SH-SY5Y (cell line): ENCODE measurements at regions not wholly inside any gene's neighbourhood (a gene's known extent, or its start where the extent isn't known, plus 50 kb on each side); places are given as distances from the start of the nearest gene placed in this dataset.

ENCODE experiments used
- GATA2 ChIP-seq: IDR thresholded peaks from 2 replicates; pipeline ENCODE4 v1.6.1; 2011; ENCODE audit warnings: mild to moderate bottlenecking, low read depth, low read length
- GATA3 ChIP-seq: IDR thresholded peaks from 2 replicates; pipeline ENCODE4 v1.6.1; 2011; ENCODE audit warnings: low read depth, mild to moderate bottlenecking, low read length, moderate library complexity

- TF ChIP-seq GATA2 (no peak), GATA3 (no peak)
Observed at GRCh38 chr2:147015591-147015990, 829.2 kb upstream of the ACVR2A start.
